ENCODE measurements at regions not wholly inside any gene's neighbourhood (a gene's known extent, or its start where the extent isn't known, plus 50 kb on each side); places are given as distances from the start of the nearest gene placed in this dataset.

- TF ChIP-seq POLR2AphosphoS5 (IDR thresholded peaks at IDR 0.05): no peak
- TF ChIP-seq CTCF (IDR thresholded peaks at IDR 0.05): no peak
- TF ChIP-seq POLR2A (IDR thresholded peaks at IDR 0.05): no peak
These were observed 960.8 kb upstream of the PRKX start for GRCh38 chrX:4674028-4674782.
